ENCODE measurements at regions not wholly inside any gene's neighbourhood (a gene's known extent, or its start where the extent isn't known, plus 50 kb on each side); places are given as distances from the start of the nearest gene placed in this dataset.

GRCh38 chr3:25272090-25272489, 156.0 kb upstream of the RARB start:
- no peak for TF ChIP-seq CTCF (IDR thresholded peaks at IDR 0.05)
- TF ChIP-seq POLR2A (IDR thresholded peaks at IDR 0.05), result no peak
